K562 (cell line): ENCODE measurements at regions not wholly inside any gene's neighbourhood (a gene's known extent, or its start where the extent isn't known, plus 50 kb on each side); places are given as distances from the start of the nearest gene placed in this dataset.
A peak's percentile ranks its signal among the peaks of the same experiment; 100 is the strongest.

Source experiments
- ARID1B ChIP-seq: fragments of 450-650 bp; IDR thresholded peaks from 2 replicates; pipeline ENCODE4 v1.6.1; 2016; ENCODE audit warnings: antibody characterized with exemption, mild to moderate bottlenecking, inconsistent platforms
- CUX1 ChIP-seq: fragments of 200-800 bp; sonication (Bioruptor generic); IDR thresholded peaks from 2 replicates; pipeline ENCODE4 v1.6.1; 2016; ENCODE audit warnings: missing genetic modification characterization, missing compliant biosample characterization
- ESRRA ChIP-seq: fragments of 450-650 bp; IDR thresholded peaks from 2 replicates; pipeline ENCODE4 v1.6.1; 2014; ENCODE audit warnings: low read depth, mild to moderate bottlenecking, moderate library complexity, borderline replicate concordance
- HNRNPK ChIP-seq: fragments of 200-400 bp; formaldehyde crosslinking; IDR thresholded peaks from one replicate; pipeline ENCODE4 v1.6.1; 2018; ENCODE audit warnings: mild to moderate bottlenecking, low read depth, low read length; ENCODE audit not compliant: poor library complexity, severe bottlenecking
- KDM1A ChIP-seq, 2 experiments: fragments of 450-650 bp; IDR thresholded peaks; 2 replicates each; pipeline ENCODE4 v1.6.1; 2016; ENCODE audit warnings: mild to moderate bottlenecking in 2 of 2
- NFIX ChIP-seq: fragments of 250-450 bp; sonication (Bioruptor Pico); IDR thresholded peaks from 2 replicates; pipeline ENCODE4 v1.4.0; 2020; ENCODE audit warnings: low read depth, mild to moderate bottlenecking, moderate library complexity
- NR3C1 ChIP-seq: sonication (generic); formaldehyde crosslinking; IDR thresholded peaks from 2 replicates; pipeline ENCODE4 v1.8.1; 2022; ENCODE audit warnings: missing genetic modification reagents
- PHF21A ChIP-seq: fragments of 450-650 bp; IDR thresholded peaks from 2 replicates; pipeline ENCODE4 v1.6.1; 2017; ENCODE audit warnings: low read depth, borderline replicate concordance
- PHF8 ChIP-seq: fragments of 200-600 bp; sonication (generic); IDR thresholded peaks from 2 replicates; pipeline ENCODE4 v1.6.1; 2012; ENCODE audit warnings: mixed run types, mild to moderate bottlenecking, inconsistent platforms, low read length, moderate library complexity, borderline replicate concordance
- POLR3A ChIP-seq: IDR thresholded peaks from 2 replicates; pipeline ENCODE4 v1.6.1; 2011; ENCODE audit warnings: borderline replicate concordance, mild to moderate bottlenecking, moderate library complexity; ENCODE audit not compliant: insufficient read length, insufficient read depth; ENCODE audit errors: extremely low read depth
- RBM25 ChIP-seq: fragments of 200-400 bp; formaldehyde crosslinking; IDR thresholded peaks from 2 replicates; pipeline ENCODE4 v1.6.1; 2018; ENCODE audit warnings: low read length, low read depth, moderate library complexity; ENCODE audit not compliant: severe bottlenecking
- SMAD4 ChIP-seq: fragments of 250-450 bp; sonication (Bioruptor Pico); conservative IDR thresholded peaks from 2 replicates; pipeline ENCODE4 v1.8.0; 2021; ENCODE audit warnings: inconsistent platforms, mild to moderate bottlenecking, moderate library complexity
- ZBTB43 ChIP-seq: sonication (generic); formaldehyde crosslinking; IDR thresholded peaks from 2 replicates; pipeline ENCODE4 v1.8.0; 2023; ENCODE audit warnings: mild to moderate bottlenecking, missing genetic modification reagents
- ZMIZ1 ChIP-seq, 2 experiments: fragments of 150-350 bp in 1 of 2; IDR thresholded peaks; 2 replicates each; pipeline ENCODE4 v1.6.1; 2012 to 2016; ENCODE audit warnings: low read depth in 2 of 2, low read length in 2 of 2, mild to moderate bottlenecking in 1 of 2, moderate library complexity in 1 of 2
- ZNF668 ChIP-seq: fragments of 250-450 bp; sonication (Bioruptor Pico); IDR thresholded peaks from 2 replicates; pipeline ENCODE4 v1.8.0; 2022; ENCODE audit warnings: mild to moderate bottlenecking, inconsistent platforms
- TF ChIP-seq, protein P1 (sequence below), 2 experiments: fragments of 450-650 bp in 1 of 2; sonication (generic) in 1 of 2; formaldehyde crosslinking; conservative IDR thresholded peaks; 2 replicates each; pipeline versions ENCODE4 v1.4.0 to v1.8.1; 2020 to 2022; ENCODE audit warnings: mild to moderate bottlenecking in 1 of 2, missing genetic modification reagents in 1 of 2

- TF ChIP-seq CUX1 (CRISPR knock-in tag) (no peak), ZNF668 (CRISPR knock-in tag) (no peak), ZMIZ1 (IDR thresholded peaks at IDR 0.05; ENCODE audit: low read depth in 2 of 2, low read length in 2 of 2) (no peak), KDM1A (IDR thresholded peaks at IDR 0.05) (peak in 1 of 2 experiments; percentile 64; a peak in 2 of 4 replicates), NFIX (no peak), PHF21A (no peak), RBM25 (peak; percentile 83), POLR3A (no peak), HNRNPK (no peak), ESRRA (peak; percentile 53; the same call in 1 of the 2 replicates), NR3C1 (CRISPR knock-in tag) (no peak), PHF8 (no peak), SMAD4 (CRISPR knock-in tag) (no peak), ARID1B (peak; percentile 25; the same call in 1 of the 2 replicates), ZBTB43 (CRISPR knock-in tag) (no peak)
- TF ChIP-seq, protein P1, sequence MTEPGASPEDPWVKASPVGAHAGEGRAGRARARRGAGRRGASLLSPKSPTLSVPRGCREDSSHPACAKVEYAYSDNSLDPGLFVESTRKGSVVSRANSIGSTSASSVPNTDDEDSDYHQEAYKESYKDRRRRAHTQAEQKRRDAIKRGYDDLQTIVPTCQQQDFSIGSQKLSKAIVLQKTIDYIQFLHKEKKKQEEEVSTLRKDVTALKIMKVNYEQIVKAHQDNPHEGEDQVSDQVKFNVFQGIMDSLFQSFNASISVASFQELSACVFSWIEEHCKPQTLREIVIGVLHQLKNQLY (CRISPR knock-in tag; conservative IDR thresholded peaks at IDR 0.05): no peak
These were observed 96.5 kb upstream of the ZNF608 start (continued) for GRCh38 chr5:124842725-124843595.
